Caco-2 (cell line): ENCODE measurements at regions not wholly inside any gene's neighbourhood (a gene's known extent, or its start where the extent isn't known, plus 50 kb on each side); places are given as distances from the start of the nearest gene placed in this dataset.
"Not testable (repeated sequence)": the region's sequence is repeated elsewhere in the genome, so short reads cannot be mapped to it uniquely, and the experiment has no call there.

Source experiments
- BruUV-seq: library from RNA; stranded (reverse); fragments of 400-500 nt; replicated peaks from 2 replicates; lab custom pipeline; 2021; lab: Mats Ljungman, UMichigan
- CTCF ChIA-PET: fragments of 300-600 bp; sonication (Branson Sonifier 250); formaldehyde crosslinking; loops from one replicate; lab custom pipeline; 2022; ENCODE audit warnings: antibody characterized with exemption; lab: Charles Lee
- POLR2A ChIA-PET: fragments of 300-600 bp; sonication (Branson Sonifier 250); formaldehyde crosslinking; loops from one replicate; lab custom pipeline; 2022; ENCODE audit warnings: antibody characterized with exemption; lab: Charles Lee
- DNase-seq, 2 experiments: peaks; one replicate each; pipeline versions ENCODE4 v3.0.0 to v3.0.0-alpha.2; 2020 to 2022
- H3K27me3 ChIP-seq: replicated peaks from 2 replicates; pipeline ENCODE4 v1.6.0; 2011; ENCODE audit warnings: low read length; ENCODE audit not compliant: control insufficient read depth, insufficient read depth
- H3K36me3 ChIP-seq: 2 replicates; pipeline ENCODE4 v1.5.1; 2011; ENCODE audit warnings: low read length; ENCODE audit not compliant: control insufficient read depth, insufficient read depth
- H3K4me1 ChIP-seq: fragments of 250-450 bp; sonication (Bioruptor Pico); 2 replicates; pipeline ENCODE4 v1.5.1; 2020; ENCODE audit warnings: mild to moderate bottlenecking
- H3K4me3 ChIP-seq: 2 replicates; pipeline ENCODE4 v1.5.1; 2011; ENCODE audit warnings: low read depth, mild to moderate bottlenecking, control low read depth, low read length
- H3K9me3 ChIP-seq: fragments of 250-450 bp; sonication (Bioruptor Pico); 2 replicates; pipeline ENCODE4 v1.5.1; 2020; ENCODE audit warnings: mild to moderate bottlenecking, moderate library complexity
- H3K27ac Mint-ChIP-seq: one replicate; pipeline ENCODE4 v1.8.0; 2022; ENCODE audit warnings: mixed read lengths; ENCODE audit not compliant: unreplicated experiment
- H3K27me3 Mint-ChIP-seq: one replicate; pipeline ENCODE4 v1.8.0; 2022; ENCODE audit warnings: mixed read lengths; ENCODE audit not compliant: insufficient read depth, unreplicated experiment
- H3K36me3 Mint-ChIP-seq: one replicate; pipeline ENCODE4 v1.8.0; 2022; ENCODE audit warnings: mild to moderate bottlenecking, mixed read lengths; ENCODE audit not compliant: insufficient read depth, unreplicated experiment
- H3K4me1 Mint-ChIP-seq: one replicate; pipeline ENCODE4 v1.8.0; 2022; ENCODE audit warnings: low read depth, mixed read lengths; ENCODE audit not compliant: unreplicated experiment
- H3K4me3 Mint-ChIP-seq: one replicate; pipeline ENCODE4 v1.8.0; 2022; ENCODE audit warnings: mild to moderate bottlenecking, moderate library complexity, mixed read lengths; ENCODE audit not compliant: unreplicated experiment
- H3K9me3 Mint-ChIP-seq: one replicate; pipeline ENCODE4 v1.8.0; 2022; ENCODE audit warnings: mixed read lengths; ENCODE audit not compliant: unreplicated experiment
- CTCF ChIP-seq, 2 experiments: fragments of 200-600 bp in 1 of 2; IDR thresholded peaks; 1 replicate in 1 of 2; 2 replicates in 1 of 2; pipeline versions ENCODE4 v1.5.1 to v1.8.0; 2011 to 2022; ENCODE audit warnings: antibody characterized with exemption in 1 of 2, control low read depth in 1 of 2, inconsistent platforms in 1 of 2, low read depth in 1 of 2, low read length in 1 of 2, mild to moderate bottlenecking in 1 of 2, moderate library complexity in 1 of 2; ENCODE audit not compliant: insufficient read depth in 1 of 2, severe bottlenecking in 1 of 2, unreplicated experiment in 1 of 2
- intact Hi-C: fragments of 100-400 bp; cut with micrococcal nuclease; formaldehyde crosslinking; loops from one replicate; pipeline ENCODE4 v1.10.0; 2022; ENCODE audit not compliant: unreplicated experiment

GRCh38 chr2:150258781-150259307 is 228.6 kb downstream of the RND3 start:
- ChIA-PET POLR2A (no interaction called here), CTCF (no interaction called here)
- Mint-ChIP-seq H3K4me1 (peaks cover 16% of the 10 kb centered on the region), H3K36me3 (no peaks in the 10 kb centered on the region), H3K9me3 (peaks cover 22% of the 10 kb centered on the region), H3K4me3 (no peak overlapping the region), H3K27ac (no peak overlapping the region), H3K27me3 (no peaks in the 10 kb centered on the region)
- no peak for DNase-seq
- H3K9me3 ChIP-seq, result 0 out of 2 replicates have a peak, but pooled peaks cover 3% of the 10 kb centered on the region
- H3K4me3 ChIP-seq, result no peak overlapping the region
- BruUV-seq, result no TSS peak
- no peaks in the 10 kb centered on the region for H3K27me3 ChIP-seq
- intact Hi-C loops, result no loop called here
- no peaks in the 10 kb centered on the region for H3K36me3 ChIP-seq
- H3K4me1 ChIP-seq, result no peaks in the 10 kb centered on the region
- no peak for TF ChIP-seq CTCF (IDR thresholded peaks at IDR 0.05; ENCODE audit: insufficient read depth in 1 of 2, low read depth in 1 of 2, low read length in 1 of 2, severe bottlenecking in 1 of 2, unreplicated experiment in 1 of 2)

GRCh38 chr2:150256736-150257135 is 230.7 kb downstream of the RND3 start:
- Histone ChIP-seq H3K4me1 (no peaks in the 10 kb centered on the region), H3K9me3 (no peaks in the 10 kb centered on the region), H3K4me3 (no peak overlapping the region), H3K27me3 (no peaks in the 10 kb centered on the region), H3K36me3 (no peaks in the 10 kb centered on the region)
- peaks cover 11% of the 10 kb centered on the region for H3K4me1 Mint-ChIP-seq
- POLR2A ChIA-PET, result no interaction called here
- no peak for DNase-seq
- intact Hi-C loops, result no loop called here
- CTCF ChIA-PET, result no interaction called here
- no TSS peak for BruUV-seq
- no peak overlapping the region for H3K4me3 Mint-ChIP-seq
- TF ChIP-seq CTCF (IDR thresholded peaks at IDR 0.05; ENCODE audit: insufficient read depth in 1 of 2, low read depth in 1 of 2, low read length in 1 of 2, severe bottlenecking in 1 of 2, unreplicated experiment in 1 of 2), result no peak
- no peaks in the 10 kb centered on the region for H3K27me3 Mint-ChIP-seq
- H3K9me3 Mint-ChIP-seq, result peaks cover 9% of the 10 kb centered on the region
- H3K36me3 Mint-ChIP-seq, result no peaks in the 10 kb centered on the region
- no peak overlapping the region for H3K27ac Mint-ChIP-seq

GRCh38 chr2:150255528-150255927 is 231.9 kb downstream of the RND3 start:
- intact Hi-C loops, result no loop called here
- no peak for TF ChIP-seq CTCF (IDR thresholded peaks at IDR 0.05; ENCODE audit: insufficient read depth in 1 of 2, low read depth in 1 of 2, low read length in 1 of 2, severe bottlenecking in 1 of 2, unreplicated experiment in 1 of 2)
- Histone ChIP-seq H3K9me3 (no peaks in the 10 kb centered on the region), H3K4me3 (no peak overlapping the region), H3K36me3 (no peaks in the 10 kb centered on the region), H3K4me1 (no peaks in the 10 kb centered on the region), H3K27me3 (no peaks in the 10 kb centered on the region)
- Mint-ChIP-seq H3K27ac (no peak overlapping the region), H3K27me3 (no peaks in the 10 kb centered on the region), H3K4me1 (peaks cover 7% of the 10 kb centered on the region), H3K36me3 (no peaks in the 10 kb centered on the region), H3K9me3 (no peaks in the 10 kb centered on the region), H3K4me3 (no peak overlapping the region)
- ChIA-PET CTCF (no interaction called here), POLR2A (no interaction called here)
- BruUV-seq, result no TSS peak
- DNase-seq, result no peak

- H3K27me3 ChIP-seq, POLR2A ChIA-PET, BruUV-seq, H3K9me3 Mint-ChIP-seq, H3K4me1 Mint-ChIP-seq, H3K36me3 Mint-ChIP-seq, H3K4me1 ChIP-seq, H3K9me3 ChIP-seq, DNase-seq, intact Hi-C loops, CTCF ChIA-PET, H3K27me3 Mint-ChIP-seq, H3K4me3 Mint-ChIP-seq, H3K4me3 ChIP-seq, H3K36me3 ChIP-seq, H3K27ac Mint-ChIP-seq: not testable (repeated sequence)
Observed at GRCh38 chr2:150249735-150250134, 237.7 kb downstream of the RND3 start.
